ENCODE measurements at regions not wholly inside any gene's neighbourhood (a gene's known extent, or its start where the extent isn't known, plus 50 kb on each side); places are given as distances from the start of the nearest gene placed in this dataset.

- DNase-seq (ENCODE audit: low spot score): no peak
Measured at GRCh38 chr16:49216593-49216992, 65.0 kb downstream of the CBLN1 start.

GRCh38 chr16:49213594-49213993 is 68.0 kb downstream of the CBLN1 start:
- no peak for DNase-seq (ENCODE audit: low spot score)

- DNase-seq (ENCODE audit: low spot score): no peak
Measured at GRCh38 chr16:49204191-49204590, 77.4 kb downstream of the CBLN1 start.

- no peak for DNase-seq (ENCODE audit: low spot score)
Measured at GRCh38 chr16:49203361-49203760, 78.3 kb downstream of the CBLN1 start.

GRCh38 chr16:49201118-49201517 is 80.5 kb downstream of the CBLN1 start:
- DNase-seq (ENCODE audit: low spot score): no peak

- DNase-seq (ENCODE audit: low spot score): no peak
Measured at GRCh38 chr16:49200223-49200820, 81.3 kb downstream of the CBLN1 start.

- DNase-seq (ENCODE audit: low spot score): no peak
Measured at GRCh38 chr16:49195237-49195548, 86.4 kb downstream of the CBLN1 start.

- no peak for DNase-seq (ENCODE audit: low spot score)
Measured at GRCh38 chr16:49194537-49195236, 87.0 kb downstream of the CBLN1 start.

GRCh38 chr16:49193596-49193995 is 88.0 kb downstream of the CBLN1 start:
- DNase-seq (ENCODE audit: low spot score): no peak

- no peak for DNase-seq (ENCODE audit: low spot score)
Measured at GRCh38 chr16:49189286-49189685, 92.4 kb downstream of the CBLN1 start.

- no peak for DNase-seq (ENCODE audit: low spot score)
Measured at GRCh38 chr16:49183911-49184310, 97.7 kb downstream of the CBLN1 start.

GRCh38 chr16:49181791-49182518 is 99.7 kb downstream of the CBLN1 start:
- no peak for DNase-seq (ENCODE audit: low spot score)

GRCh38 chr16:49179714-49180330 is 101.8 kb downstream of the CBLN1 start:
- DNase-seq (ENCODE audit: low spot score): no peak

- no peak for DNase-seq (ENCODE audit: low spot score)
Measured at GRCh38 chr16:49168126-49168525, 113.5 kb downstream of the CBLN1 start.

- DNase-seq (ENCODE audit: low spot score): no peak
Measured at GRCh38 chr16:49165025-49165424, 116.6 kb downstream of the CBLN1 start.

GRCh38 chr16:49161191-49161590 is 120.4 kb downstream of the CBLN1 start:
- DNase-seq (ENCODE audit: low spot score): no peak

GRCh38 chr16:49158029-49158642 is 123.5 kb downstream of the CBLN1 start:
- DNase-seq (ENCODE audit: low spot score): no peak

- DNase-seq (ENCODE audit: low spot score): no peak
Measured at GRCh38 chr16:49150341-49150740, 131.3 kb downstream of the CBLN1 start.

GRCh38 chr16:49148410-49148809 is 133.2 kb downstream of the CBLN1 start:
- no peak for DNase-seq (ENCODE audit: low spot score)

- no peak for DNase-seq (ENCODE audit: low spot score)
Measured at GRCh38 chr16:49140618-49141017, 141.0 kb downstream of the CBLN1 start.

- DNase-seq (ENCODE audit: low spot score): no peak
Measured at GRCh38 chr16:49130397-49130796, 151.2 kb downstream of the CBLN1 start.

GRCh38 chr16:49129935-49130334 is 151.7 kb downstream of the CBLN1 start:
- no peak for DNase-seq (ENCODE audit: low spot score)

- no peak for DNase-seq (ENCODE audit: low spot score)
Measured at GRCh38 chr16:49128740-49129139, 152.9 kb downstream of the CBLN1 start.
